GM21737 (cell line): ENCODE measurements at regions not wholly inside any gene's neighbourhood (a gene's known extent, or its start where the extent isn't known, plus 50 kb on each side); places are given as distances from the start of the nearest gene placed in this dataset.

Experiments
- ATAC-seq: cut with Tn5 transposase; IDR thresholded peaks from one replicate; pipeline ENCODE4 v1.9.1; 2021; ENCODE audit warnings: mild to moderate bottlenecking, moderate library complexity; ENCODE audit not compliant: unreplicated experiment

GRCh38 chr10:121406823-121407545, 191.3 kb downstream of the FGFR2 start:
- ATAC-seq: no peak

- no peak for ATAC-seq
Observed at GRCh38 chr10:121409466-121410104, 188.7 kb downstream of the FGFR2 start.

GRCh38 chr10:121411004-121411403, 187.2 kb downstream of the FGFR2 start:
- ATAC-seq: no peak

- no peak for ATAC-seq
Observed at GRCh38 chr10:121413951-121414350, 184.3 kb downstream of the FGFR2 start.

GRCh38 chr10:121414366-121415062, 183.7 kb downstream of the FGFR2 start:
- ATAC-seq: no peak

- no peak for ATAC-seq
Observed at GRCh38 chr10:121415063-121415399, 183.2 kb downstream of the FGFR2 start.

GRCh38 chr10:121416071-121416470, 182.2 kb downstream of the FGFR2 start:
- ATAC-seq: no peak

GRCh38 chr10:121417298-121417697, 180.9 kb downstream of the FGFR2 start:
- no peak for ATAC-seq

GRCh38 chr10:121418126-121418777, 180.0 kb downstream of the FGFR2 start:
- ATAC-seq: no peak

GRCh38 chr10:121420006-121420405, 178.2 kb downstream of the FGFR2 start:
- ATAC-seq: no peak

- no peak for ATAC-seq
Observed at GRCh38 chr10:121422096-121422495, 176.1 kb downstream of the FGFR2 start.

GRCh38 chr10:121425623-121426022, 172.6 kb downstream of the FGFR2 start:
- ATAC-seq: no peak

GRCh38 chr10:121426307-121426706, 171.9 kb downstream of the FGFR2 start:
- no peak for ATAC-seq
